ENCODE measurements at regions not wholly inside any gene's neighbourhood (a gene's known extent, or its start where the extent isn't known, plus 50 kb on each side); places are given as distances from the start of the nearest gene placed in this dataset.

DNA sequence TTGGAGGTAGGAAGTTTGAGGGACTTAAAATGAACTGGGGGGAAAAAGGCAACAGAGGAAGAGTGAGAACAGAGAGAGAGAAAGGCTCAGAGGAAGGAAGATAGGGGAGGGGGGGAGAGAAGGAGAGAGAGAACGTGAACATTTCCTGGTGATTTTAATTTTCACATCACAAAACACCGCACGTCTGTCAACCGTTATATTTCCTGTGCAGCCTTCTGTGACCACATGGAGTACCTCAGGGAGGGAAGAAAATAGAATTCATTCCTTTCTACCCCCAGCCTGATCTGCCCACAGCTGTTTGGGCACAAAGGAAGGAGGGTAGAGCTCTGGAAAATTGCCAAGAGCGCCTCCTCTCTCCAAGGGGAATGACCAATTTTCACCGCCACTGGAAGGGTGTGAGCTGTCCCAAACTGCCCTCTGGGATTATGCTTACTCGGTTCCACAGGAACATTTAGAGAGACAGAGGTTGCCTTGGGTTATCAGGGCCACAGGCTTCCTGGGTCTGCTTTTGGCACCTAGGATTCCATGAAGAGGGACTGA, 135.7 kb upstream of the MAMLD1 start:
- no peak overlapping the region for H3K23ac ChIP-seq (ENCODE audit: insufficient read length, low read depth, low read length)
- no peak overlapping the region for H2BK120ac ChIP-seq (ENCODE audit: low read depth, low read length, poor library complexity, severe bottlenecking)
- H3K4me1 Mint-ChIP-seq = peaks cover 18 to 28% of the 10 kb centered on the region in 2 experiments
- H4K8ac ChIP-seq (replicated peaks; ENCODE audit: insufficient read length, low read depth, low read length) = no peak overlapping the region
- H4K91ac ChIP-seq (ENCODE audit: insufficient read length, low read depth, low read length) = no peak overlapping the region
- H3K36me3 Mint-ChIP-seq (ENCODE audit: insufficient read depth in 1 of 3, low read depth in 3 of 3) = peaks cover 0 to 3% (median 3%) of the 10 kb centered on the region in 3 experiments; a peak in 4 of 7 replicates
- no peak overlapping the region for H3K56ac ChIP-seq (ENCODE audit: insufficient read length, low read depth, low read length)
- H3K79me1 ChIP-seq (ENCODE audit: insufficient read depth, low read depth, low read length, poor library complexity, severe bottlenecking) = no peaks in the 10 kb centered on the region
- H3K9ac ChIP-seq (ENCODE audit: extremely low read depth, insufficient read length, low read length) = no peak overlapping the region
- H3K18ac ChIP-seq (ENCODE audit: insufficient read length, low read depth, low read length) = no peak overlapping the region
- H3K4ac ChIP-seq (ENCODE audit: low read depth, low read length) = no peak overlapping the region
- WGBS (ENCODE audit: extremely low coverage, insufficient read length, low lambda C conversion rate) = no CpG with 5 or more reads among the region's 7 CpGs
- no peak overlapping the region for H2AFZ ChIP-seq (ENCODE audit: low read length)
- H4K20me1 ChIP-seq (ENCODE audit: control insufficient read depth, insufficient read depth, insufficient read length) = no peaks in the 10 kb centered on the region
- no peak overlapping the region for H2BK15ac ChIP-seq (ENCODE audit: low read depth, low read length)
- no peak overlapping the region for H3K27ac ChIP-seq (ENCODE audit: insufficient read length, low read depth, low read length)
- H3K23me2 ChIP-seq (ENCODE audit: insufficient read length, low read depth, low read length, poor library complexity, severe bottlenecking) = no peaks in the 10 kb centered on the region
- H3K9me3 Mint-ChIP-seq = peaks cover 74 to 80% of the 10 kb centered on the region in 2 experiments
- H2BK20ac ChIP-seq (ENCODE audit: low read depth, low read length, poor library complexity, severe bottlenecking) = no peak overlapping the region
- no peak for DNase-seq
- no peaks in the 10 kb centered on the region for H3K79me2 ChIP-seq (ENCODE audit: insufficient read depth, low read length)
- H3K4me3 Mint-ChIP-seq = no peak overlapping the region
- no peak overlapping the region for H3T11ph ChIP-seq (ENCODE audit: low read length)
- H2BK5ac ChIP-seq (ENCODE audit: insufficient read length, low read length) = no peak overlapping the region
- H3K14ac ChIP-seq (ENCODE audit: insufficient read depth, low read length) = no peak overlapping the region
- H2BK12ac ChIP-seq (ENCODE audit: insufficient read length, low read depth, low read length) = no peak overlapping the region
- no peak overlapping the region for H3K27ac Mint-ChIP-seq
- TF ChIP-seq, protein P1, sequence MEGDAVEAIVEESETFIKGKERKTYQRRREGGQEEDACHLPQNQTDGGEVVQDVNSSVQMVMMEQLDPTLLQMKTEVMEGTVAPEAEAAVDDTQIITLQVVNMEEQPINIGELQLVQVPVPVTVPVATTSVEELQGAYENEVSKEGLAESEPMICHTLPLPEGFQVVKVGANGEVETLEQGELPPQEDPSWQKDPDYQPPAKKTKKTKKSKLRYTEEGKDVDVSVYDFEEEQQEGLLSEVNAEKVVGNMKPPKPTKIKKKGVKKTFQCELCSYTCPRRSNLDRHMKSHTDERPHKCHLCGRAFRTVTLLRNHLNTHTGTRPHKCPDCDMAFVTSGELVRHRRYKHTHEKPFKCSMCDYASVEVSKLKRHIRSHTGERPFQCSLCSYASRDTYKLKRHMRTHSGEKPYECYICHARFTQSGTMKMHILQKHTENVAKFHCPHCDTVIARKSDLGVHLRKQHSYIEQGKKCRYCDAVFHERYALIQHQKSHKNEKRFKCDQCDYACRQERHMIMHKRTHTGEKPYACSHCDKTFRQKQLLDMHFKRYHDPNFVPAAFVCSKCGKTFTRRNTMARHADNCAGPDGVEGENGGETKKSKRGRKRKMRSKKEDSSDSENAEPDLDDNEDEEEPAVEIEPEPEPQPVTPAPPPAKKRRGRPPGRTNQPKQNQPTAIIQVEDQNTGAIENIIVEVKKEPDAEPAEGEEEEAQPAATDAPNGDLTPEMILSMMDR (conservative IDR thresholded peaks at IDR 0.05) = no peak
- H3K4me2 ChIP-seq (ENCODE audit: insufficient read depth, insufficient read length, low read length) = no peak overlapping the region
- H3K4me1 ChIP-seq (ENCODE audit: insufficient read depth, low read length) = no peaks in the 10 kb centered on the region
- no peak overlapping the region for H4K5ac ChIP-seq (ENCODE audit: insufficient read length, low read depth, low read length)
- no peak overlapping the region for H2AK5ac ChIP-seq (ENCODE audit: insufficient read length, low read length)
- H3K9me3 ChIP-seq (ENCODE audit: control insufficient read depth, low read depth, low read length) = no peaks in the 10 kb centered on the region
- H3K27me3 Mint-ChIP-seq (ENCODE audit: low read depth) = peaks cover 75% of the 10 kb centered on the region
- H3K27me3 ChIP-seq (ENCODE audit: insufficient read depth, low read length) = peaks cover 5% of the 10 kb centered on the region; the same call in 1 of the 2 replicates
